Large intestine (tissue), 3 donors: ENCODE measurements at regions not wholly inside any gene's neighbourhood (a gene's known extent, or its start where the extent isn't known, plus 50 kb on each side); places are given as distances from the start of the nearest gene placed in this dataset.

Source experiments
- DNase-seq, 2 donors: peaks; one replicate each; pipeline versions ENCODE4 v3.0.0 to v3.0.0-alpha.2; 2013
- H3K27ac ChIP-seq: one replicate; pipeline ENCODE4 v1.5.1; 2013; ENCODE audit warnings: low read length
- H3K27me3 ChIP-seq: 2 replicates; pipeline ENCODE4 v1.6.1; 2013; ENCODE audit warnings: low read length; ENCODE audit not compliant: control insufficient read depth, insufficient read depth
- H3K36me3 ChIP-seq: 2 replicates; pipeline ENCODE4 v1.6.1; 2013; ENCODE audit warnings: low read length; ENCODE audit not compliant: control insufficient read depth, insufficient read depth
- H3K4me1 ChIP-seq: one replicate; pipeline ENCODE4 v1.6.1; 2013; ENCODE audit warnings: low read length; ENCODE audit not compliant: control insufficient read depth, insufficient read depth
- H3K4me3 ChIP-seq: one replicate; pipeline ENCODE4 v1.5.1; 2013; ENCODE audit warnings: low read length
- H3K9me3 ChIP-seq: one replicate; pipeline ENCODE4 v1.6.1; 2013; ENCODE audit warnings: mild to moderate bottlenecking, low read depth, low read length, moderate library complexity; ENCODE audit not compliant: control insufficient read depth
- WGBS: methylation state at CpG from one replicate; pipeline ENCODE4 v1.1.5; 2013; ENCODE audit warnings: low lambda C conversion rate; ENCODE audit not compliant: insufficient coverage; 5-methylcytosine and 5-hydroxymethylcytosine counted together

DNA sequence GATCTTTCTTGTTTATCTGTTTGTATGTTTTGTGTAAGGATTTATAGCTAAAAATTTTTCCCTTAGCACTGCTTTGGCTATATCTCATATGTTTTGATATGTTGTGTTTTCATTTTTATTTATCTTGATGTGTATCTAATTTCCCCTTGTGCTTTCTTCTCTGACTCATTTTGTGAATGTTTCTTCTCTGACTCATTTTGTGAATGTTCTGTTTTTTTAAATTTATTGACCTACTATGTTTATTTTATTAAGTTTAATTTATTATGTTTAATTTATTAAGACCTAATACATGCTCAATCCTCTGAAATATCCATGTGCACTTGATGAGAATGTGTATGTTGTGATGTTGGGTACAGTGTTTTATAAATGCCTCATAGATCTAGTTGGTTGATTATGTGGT lies 793.5 kb upstream of the CADM2 start:
- no peaks in the 10 kb centered on the region for H3K27me3 ChIP-seq
- no peak overlapping the region for H3K27ac ChIP-seq
- no peaks in the 10 kb centered on the region for H3K4me1 ChIP-seq
- no peak overlapping the region for H3K4me3 ChIP-seq
- H3K9me3 ChIP-seq = no peaks in the 10 kb centered on the region
- no peaks in the 10 kb centered on the region for H3K36me3 ChIP-seq
- no peak for DNase-seq

DNA sequence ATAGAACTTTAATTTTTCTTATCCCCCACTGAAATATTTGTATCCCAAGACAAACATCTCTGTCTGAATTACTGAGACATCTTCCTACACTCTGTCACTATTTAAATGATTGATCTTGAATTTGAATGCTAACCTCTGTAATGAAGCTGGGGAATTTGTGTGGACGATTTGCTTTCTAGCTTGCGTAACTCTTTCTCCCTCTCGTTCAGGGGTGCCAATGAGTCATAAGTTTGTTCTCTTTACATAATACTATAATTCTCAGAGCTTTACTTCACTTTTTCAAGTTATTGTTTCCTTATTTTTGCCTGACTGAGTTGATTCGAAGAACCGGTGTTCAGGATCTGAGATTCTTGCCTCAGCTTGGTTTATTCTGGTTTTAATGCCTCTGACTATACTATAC lies 783.3 kb upstream of the CADM2 start:
- Histone ChIP-seq H3K27ac (no peak overlapping the region), H3K36me3 (no peaks in the 10 kb centered on the region), H3K4me3 (no peak overlapping the region), H3K9me3 (peaks cover 7% of the 10 kb centered on the region), H3K4me1 (no peaks in the 10 kb centered on the region), H3K27me3 (no peaks in the 10 kb centered on the region)
- 94% methylated on average over 3 of the region's 5 CpGs for WGBS
- no peak for DNase-seq

DNA sequence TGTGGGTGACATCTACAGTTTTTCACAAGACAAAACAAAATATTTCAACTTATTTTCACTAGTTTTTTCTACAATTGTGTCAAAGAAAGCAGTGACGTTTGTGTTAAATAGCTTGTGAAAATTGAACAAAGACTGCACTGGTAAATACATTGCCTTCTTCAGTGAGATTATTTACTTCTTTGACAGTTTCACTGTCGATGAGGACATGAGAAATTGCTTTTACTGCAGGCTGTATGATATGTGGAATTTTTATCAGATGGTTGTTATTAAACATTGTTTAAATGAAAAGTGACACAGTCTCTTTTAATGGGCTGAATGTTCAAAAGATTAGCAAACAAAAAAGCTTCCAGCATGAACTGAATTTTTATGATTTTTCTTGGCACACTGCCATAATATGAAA lies 773.9 kb upstream of the CADM2 start:
- Histone ChIP-seq H3K36me3 (no peaks in the 10 kb centered on the region), H3K4me3 (no peak overlapping the region), H3K9me3 (no peaks in the 10 kb centered on the region), H3K27me3 (no peaks in the 10 kb centered on the region), H3K4me1 (no peaks in the 10 kb centered on the region), H3K27ac (no peak overlapping the region)
- DNase-seq = no peak
- 43% methylated on average over 1 of the region's 2 CpGs for WGBS

DNA sequence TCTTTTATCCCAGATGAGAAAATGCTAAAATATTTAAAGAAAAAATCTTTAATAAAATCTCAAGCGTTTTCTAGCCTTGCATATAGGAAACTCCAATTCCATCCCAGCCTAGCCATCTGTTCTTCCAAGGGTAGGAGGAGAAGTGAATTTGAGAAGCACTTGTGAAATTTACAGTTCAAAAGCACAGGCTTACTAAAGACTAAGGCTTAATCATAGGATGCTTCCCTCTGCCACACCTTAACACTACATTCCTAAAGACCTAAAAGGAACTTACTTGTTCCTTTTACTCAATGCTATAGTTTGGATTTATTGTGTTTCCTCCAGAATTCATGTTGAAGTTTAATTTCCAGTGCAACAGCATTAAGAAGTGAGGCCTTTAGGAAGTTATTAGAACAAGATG lies 764.8 kb upstream of the CADM2 start:
- Histone ChIP-seq H3K4me3 (no peak overlapping the region), H3K36me3 (no peaks in the 10 kb centered on the region), H3K4me1 (no peaks in the 10 kb centered on the region), H3K27ac (no peak overlapping the region), H3K27me3 (no peaks in the 10 kb centered on the region), H3K9me3 (peaks cover 6% of the 10 kb centered on the region)
- no CpG with 5 or more reads among the region's 1 CpG for WGBS
- DNase-seq = no peak

DNA sequence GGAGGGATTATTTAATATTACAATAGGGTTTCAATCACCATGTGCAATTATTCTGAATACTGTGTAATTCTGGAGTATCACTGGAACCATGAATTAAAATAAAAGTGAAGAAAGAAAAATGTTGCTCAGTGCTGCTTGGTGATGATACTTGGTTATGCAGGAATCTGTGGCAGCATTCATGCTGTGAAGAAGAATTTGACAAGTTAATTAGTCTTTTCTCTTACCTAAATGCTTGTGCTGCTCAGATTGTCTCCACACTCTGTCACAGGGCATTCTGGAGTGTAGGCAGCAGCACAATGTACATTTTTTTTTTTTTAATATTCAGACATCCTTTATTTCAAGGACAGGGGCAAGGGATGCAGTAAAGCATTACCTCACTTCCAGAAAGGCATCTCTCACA lies 749.3 kb upstream of the CADM2 start:
- Histone ChIP-seq H3K27ac (no peak overlapping the region), H3K4me1 (no peaks in the 10 kb centered on the region), H3K9me3 (no peaks in the 10 kb centered on the region), H3K36me3 (no peaks in the 10 kb centered on the region), H3K27me3 (no peaks in the 10 kb centered on the region), H3K4me3 (no peak overlapping the region)
- DNase-seq = no peak

DNA sequence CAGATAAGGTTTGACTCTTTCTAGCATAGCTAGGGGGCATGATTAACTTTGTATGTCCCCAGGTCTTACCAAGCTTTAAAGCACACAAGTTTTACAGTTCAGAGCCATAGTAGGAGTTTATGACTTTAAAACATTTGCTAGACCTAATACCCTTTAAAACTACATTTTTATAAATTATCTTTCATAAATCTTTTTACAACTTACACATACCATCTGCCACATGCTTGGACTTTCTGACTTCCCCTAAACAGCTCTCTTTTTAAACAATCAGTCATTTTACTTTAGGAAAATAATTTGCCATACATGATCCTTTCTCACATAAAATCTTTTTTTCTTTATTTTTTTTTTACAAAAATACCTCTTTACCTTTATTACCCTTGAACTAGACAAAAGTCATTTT lies 735.3 kb upstream of the CADM2 start:
- DNase-seq = no peak
- Histone ChIP-seq H3K27me3 (no peaks in the 10 kb centered on the region), H3K27ac (no peak overlapping the region), H3K4me1 (no peaks in the 10 kb centered on the region), H3K36me3 (no peaks in the 10 kb centered on the region), H3K4me3 (no peak overlapping the region), H3K9me3 (peaks cover 3% of the 10 kb centered on the region)

DNA sequence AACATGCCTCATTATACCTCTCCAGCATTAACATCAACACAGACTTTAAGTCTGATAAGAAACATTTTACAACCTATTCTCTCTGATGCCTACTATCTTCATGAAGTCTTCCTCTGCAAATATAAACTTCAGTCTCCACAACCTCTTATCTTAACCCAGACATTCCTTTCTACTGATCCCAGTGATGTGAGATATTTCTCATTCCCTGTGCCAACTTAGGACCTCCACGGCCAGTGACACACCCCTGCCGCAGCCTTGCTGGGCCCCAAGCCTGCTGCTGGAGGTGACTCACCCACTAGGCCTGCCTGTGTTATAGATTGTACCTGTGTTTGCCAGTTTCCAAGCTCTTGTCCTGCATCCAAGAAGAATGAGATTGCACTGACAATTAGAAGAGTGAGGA lies 734.5 kb upstream of the CADM2 start:
- DNase-seq = no peak
- Histone ChIP-seq H3K9me3 (peaks cover 3% of the 10 kb centered on the region), H3K4me3 (no peak overlapping the region), H3K27ac (no peak overlapping the region), H3K4me1 (no peaks in the 10 kb centered on the region), H3K36me3 (no peaks in the 10 kb centered on the region), H3K27me3 (no peaks in the 10 kb centered on the region)
- WGBS = 60% methylated on average over 1 of the region's 2 CpGs

DNA sequence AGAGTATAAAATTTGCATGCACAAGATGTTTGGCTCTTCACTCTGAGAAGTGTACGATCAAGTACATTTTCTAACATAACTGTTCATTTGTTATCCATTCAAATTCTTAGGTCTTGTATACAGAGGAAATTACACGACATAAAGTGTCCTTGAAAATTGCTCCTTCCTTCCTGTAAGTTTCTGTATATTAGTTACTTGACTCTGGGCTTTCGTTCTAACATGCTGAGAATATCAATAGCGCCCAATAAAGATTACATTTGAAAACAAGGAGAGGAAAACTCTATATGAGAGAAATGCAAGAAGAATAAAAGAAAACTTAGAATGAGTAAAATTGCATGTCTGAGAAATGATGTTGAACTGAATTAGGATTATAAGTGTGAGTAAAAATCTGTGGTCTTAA lies 722.5 kb upstream of the CADM2 start:
- Histone ChIP-seq H3K36me3 (no peaks in the 10 kb centered on the region), H3K27me3 (no peaks in the 10 kb centered on the region), H3K4me1 (no peaks in the 10 kb centered on the region), H3K27ac (no peak overlapping the region), H3K4me3 (no peak overlapping the region), H3K9me3 (peaks cover 5% of the 10 kb centered on the region)
- WGBS = 100% methylated on average over 2 of the region's 4 CpGs
- no peak for DNase-seq

DNA sequence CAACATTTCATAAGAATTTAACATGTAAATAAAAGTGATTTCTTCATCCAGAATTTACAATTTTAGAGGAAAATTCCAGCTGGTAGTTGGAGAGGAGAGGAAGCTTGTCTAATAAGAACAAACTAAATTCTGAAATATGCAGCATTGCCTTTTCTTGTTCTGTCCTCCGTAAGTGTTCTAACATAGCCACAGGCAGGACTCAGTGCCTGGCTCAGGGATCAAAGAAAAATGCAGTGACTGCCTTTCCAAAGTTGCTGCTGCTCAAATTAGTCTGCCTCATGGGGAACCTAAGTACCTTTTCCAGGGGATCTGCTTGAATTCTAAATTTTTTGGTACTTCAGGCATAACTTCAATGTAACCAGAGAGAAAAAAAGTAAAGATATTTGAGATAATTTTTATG lies 713.0 kb upstream of the CADM2 start:
- Histone ChIP-seq H3K27ac (no peak overlapping the region), H3K4me3 (no peak overlapping the region), H3K27me3 (no peaks in the 10 kb centered on the region), H3K4me1 (no peaks in the 10 kb centered on the region), H3K9me3 (peaks cover 2% of the 10 kb centered on the region), H3K36me3 (no peaks in the 10 kb centered on the region)
- WGBS = no CpG with 5 or more reads among the region's 1 CpG
- DNase-seq = no peak

DNA sequence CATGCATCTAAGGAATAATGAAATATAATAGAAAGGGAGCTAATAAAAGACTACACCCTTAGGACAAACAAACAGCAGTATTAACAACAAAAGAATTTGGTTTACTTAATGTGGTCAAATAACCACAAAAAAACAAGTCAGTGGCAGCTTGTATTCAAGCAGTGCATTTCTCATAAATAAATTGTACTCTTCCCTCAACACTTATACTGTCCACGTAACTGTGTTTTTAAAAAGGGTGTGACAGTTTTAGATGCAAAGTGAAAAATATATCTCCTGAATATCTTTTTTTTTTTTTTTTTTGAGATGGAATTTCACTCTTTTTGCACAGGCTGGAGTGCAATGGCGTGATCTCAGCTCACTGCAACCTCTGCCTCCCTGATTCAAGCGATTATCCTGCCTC lies 698.2 kb upstream of the CADM2 start:
- Histone ChIP-seq H3K27me3 (no peaks in the 10 kb centered on the region), H3K4me3 (no peak overlapping the region), H3K9me3 (no peaks in the 10 kb centered on the region), H3K4me1 (no peaks in the 10 kb centered on the region), H3K27ac (no peak overlapping the region), H3K36me3 (no peaks in the 10 kb centered on the region)
- no peak for DNase-seq
- 100% methylated on average over 1 of the region's 3 CpGs for WGBS

DNA sequence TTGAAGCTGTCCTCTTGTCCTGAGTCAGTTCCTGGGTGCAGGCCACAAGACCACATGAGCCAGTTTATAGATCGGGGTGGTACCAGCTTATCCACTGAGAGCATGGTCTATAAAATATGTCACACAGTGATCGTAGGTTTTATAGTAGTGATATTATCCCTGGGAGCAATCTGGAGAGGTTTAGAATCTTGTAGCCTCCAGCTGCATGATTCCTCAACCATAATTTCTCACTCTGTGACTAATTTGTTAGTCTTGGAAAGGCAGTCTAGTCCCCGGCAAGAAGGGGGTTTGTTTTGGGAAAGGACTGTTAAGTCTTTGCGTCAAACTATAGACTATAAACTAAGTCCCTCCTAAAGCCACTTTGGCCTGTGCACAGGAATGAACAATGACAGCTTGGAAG lies 693.0 kb upstream of the CADM2 start:
- no peak for DNase-seq
- no peaks in the 10 kb centered on the region for H3K4me1 ChIP-seq
- H3K4me3 ChIP-seq = no peak overlapping the region
- WGBS = no CpG with 5 or more reads among the region's 4 CpGs
- H3K27me3 ChIP-seq = no peaks in the 10 kb centered on the region
- H3K36me3 ChIP-seq = no peaks in the 10 kb centered on the region
- no peaks in the 10 kb centered on the region for H3K9me3 ChIP-seq
- no peak overlapping the region for H3K27ac ChIP-seq

DNA sequence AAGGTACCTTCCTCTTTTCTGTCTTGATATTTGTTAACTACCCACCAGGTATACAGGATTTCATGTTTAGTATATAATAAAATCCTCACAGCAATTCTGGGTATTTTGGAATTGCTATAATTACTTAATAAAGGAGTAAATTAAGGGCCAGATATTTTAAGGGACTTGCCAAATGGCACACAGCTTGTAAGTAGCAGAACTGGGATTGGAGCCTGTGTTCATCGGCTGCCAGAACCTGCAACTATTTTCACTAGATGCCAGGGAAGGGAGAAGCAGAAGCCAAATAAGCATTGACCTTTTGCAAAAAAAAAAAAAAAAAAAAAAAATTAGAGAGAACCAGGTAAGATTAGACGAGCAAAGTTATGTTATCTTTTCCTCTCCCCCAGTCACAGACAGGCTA lies 683.3 kb upstream of the CADM2 start:
- H3K4me3 ChIP-seq = no peak overlapping the region
- H3K27me3 ChIP-seq = no peaks in the 10 kb centered on the region
- 0% methylated on average over 1 of the region's 2 CpGs for WGBS
- H3K9me3 ChIP-seq = no peaks in the 10 kb centered on the region
- no peaks in the 10 kb centered on the region for H3K36me3 ChIP-seq
- no peak for DNase-seq
- no peaks in the 10 kb centered on the region for H3K4me1 ChIP-seq
- no peak overlapping the region for H3K27ac ChIP-seq
